ENCODE measurements at regions not wholly inside any gene's neighbourhood (a gene's known extent, or its start where the extent isn't known, plus 50 kb on each side); places are given as distances from the start of the nearest gene placed in this dataset.
"Not testable (repeated sequence)": the region's sequence is repeated elsewhere in the genome, so short reads cannot be mapped to it uniquely, and the experiment has no call there.

DNA sequence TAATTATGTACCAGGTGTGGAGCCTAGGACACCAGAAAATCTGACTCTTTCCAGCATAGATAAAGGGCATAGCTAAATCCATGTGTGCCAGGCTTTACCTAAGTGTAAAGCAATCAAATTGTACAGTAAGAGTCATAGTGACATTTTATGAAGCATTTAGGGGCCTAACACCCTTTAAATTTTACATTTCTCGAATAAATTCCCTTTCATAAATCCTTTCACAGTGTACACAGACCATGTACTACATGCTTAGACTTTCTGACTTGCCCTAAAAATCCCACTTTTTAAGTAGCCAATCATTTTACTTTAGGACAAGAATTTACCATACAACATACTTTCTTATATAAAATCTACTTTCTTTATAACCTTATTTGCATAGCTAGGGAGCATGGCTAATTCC, 727.6 kb upstream of the LUZP2 start:
- in situ Hi-C loops (cut with HindIII; ENCODE audit: low pct_unique_long_range_greater_than_20kb, low sequenced_read_pairs): no loop called here
- no peak for TF ChIP-seq JUND (IDR thresholded peaks at IDR 0.05; ENCODE audit: low read depth)
- no peak for DNase-seq (ENCODE audit: low read depth in 1 of 2, low spot score in 1 of 2)

DNA sequence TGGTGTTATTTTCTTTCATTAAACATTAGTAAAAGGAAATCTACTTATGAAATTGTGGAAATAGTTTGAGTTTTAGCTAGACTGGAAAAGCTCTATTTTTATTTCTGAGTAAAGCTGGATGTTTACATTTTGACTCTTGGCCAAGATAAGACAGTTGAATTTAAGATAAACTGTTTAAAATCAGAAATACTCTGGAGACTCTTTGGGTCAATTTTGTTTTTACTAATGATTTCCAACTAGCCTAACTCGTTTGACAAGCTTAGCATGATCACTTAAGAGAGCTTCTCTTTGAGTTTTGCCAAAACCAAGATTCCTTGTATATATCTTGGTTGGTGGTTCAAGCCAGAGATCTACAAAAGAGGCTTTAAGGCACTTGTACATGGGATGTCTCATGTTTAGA, 724.8 kb upstream of the LUZP2 start:
- in situ Hi-C loops (cut with HindIII; ENCODE audit: low pct_unique_long_range_greater_than_20kb, low sequenced_read_pairs): no loop called here
- DNase-seq (ENCODE audit: low read depth in 1 of 2, low spot score in 1 of 2): no peak
- no peak for TF ChIP-seq JUND (IDR thresholded peaks at IDR 0.05; ENCODE audit: low read depth)

DNA sequence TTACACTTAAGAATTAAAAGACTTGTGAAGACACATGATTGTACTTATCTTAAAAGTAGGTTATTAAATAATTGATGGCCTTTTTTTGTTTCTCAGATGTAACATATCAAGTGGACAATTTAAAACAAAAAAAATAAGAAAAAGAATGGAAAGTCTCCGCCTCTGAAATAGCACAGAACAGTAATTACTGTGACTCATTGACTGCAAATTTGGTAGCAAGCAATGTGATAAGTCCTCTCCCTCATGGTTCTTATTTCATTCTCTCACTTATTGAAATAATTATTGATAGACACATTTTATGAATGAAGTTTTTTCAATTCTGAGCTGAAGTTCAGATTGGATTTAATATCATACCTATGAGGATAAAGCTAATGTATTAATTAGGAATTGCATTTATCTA, 717.9 kb upstream of the LUZP2 start:
- DNase-seq (ENCODE audit: low read depth in 1 of 2, low spot score in 1 of 2): no peak
- in situ Hi-C loops (cut with HindIII; ENCODE audit: low pct_unique_long_range_greater_than_20kb, low sequenced_read_pairs): no loop called here
- no peak for TF ChIP-seq JUND (IDR thresholded peaks at IDR 0.05; ENCODE audit: low read depth)

- DNase-seq (ENCODE audit: low read depth in 1 of 2, low spot score in 1 of 2): no peak
- TF ChIP-seq JUND (IDR thresholded peaks at IDR 0.05; ENCODE audit: low read depth): no peak
- in situ Hi-C loops (cut with HindIII; ENCODE audit: low pct_unique_long_range_greater_than_20kb, low sequenced_read_pairs): no loop called here
Observed at GRCh38 chr11:23780231-23780630, 716.6 kb upstream of the LUZP2 start.

GRCh38 chr11:23781803-23782560, 714.9 kb upstream of the LUZP2 start:
- no peak for TF ChIP-seq JUND (IDR thresholded peaks at IDR 0.05; ENCODE audit: low read depth)
- in situ Hi-C loops (cut with HindIII; ENCODE audit: low pct_unique_long_range_greater_than_20kb, low sequenced_read_pairs): no loop called here
- DNase-seq (ENCODE audit: low read depth in 1 of 2, low spot score in 1 of 2): no peak

DNA sequence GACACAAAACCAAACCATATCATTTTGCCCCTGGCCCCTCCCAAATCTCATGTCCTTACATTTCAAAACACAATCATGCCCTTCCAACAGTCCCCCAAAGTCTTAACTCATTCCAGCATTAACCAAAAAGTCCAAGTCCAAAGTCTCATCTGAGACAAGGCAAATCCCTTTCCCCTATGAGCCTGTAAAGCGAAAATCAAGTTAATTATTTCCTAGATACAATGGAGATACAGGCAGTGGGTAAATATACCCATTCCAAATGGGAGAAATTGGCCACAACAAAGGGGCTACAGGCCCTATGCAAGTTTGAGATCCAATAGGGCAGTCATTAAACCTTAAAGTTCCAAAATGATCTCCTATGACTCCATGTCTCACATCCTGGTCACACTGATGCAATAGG, 709.9 kb upstream of the LUZP2 start:
- in situ Hi-C loops (cut with HindIII; ENCODE audit: low pct_unique_long_range_greater_than_20kb, low sequenced_read_pairs): not testable (repeated sequence)

DNA sequence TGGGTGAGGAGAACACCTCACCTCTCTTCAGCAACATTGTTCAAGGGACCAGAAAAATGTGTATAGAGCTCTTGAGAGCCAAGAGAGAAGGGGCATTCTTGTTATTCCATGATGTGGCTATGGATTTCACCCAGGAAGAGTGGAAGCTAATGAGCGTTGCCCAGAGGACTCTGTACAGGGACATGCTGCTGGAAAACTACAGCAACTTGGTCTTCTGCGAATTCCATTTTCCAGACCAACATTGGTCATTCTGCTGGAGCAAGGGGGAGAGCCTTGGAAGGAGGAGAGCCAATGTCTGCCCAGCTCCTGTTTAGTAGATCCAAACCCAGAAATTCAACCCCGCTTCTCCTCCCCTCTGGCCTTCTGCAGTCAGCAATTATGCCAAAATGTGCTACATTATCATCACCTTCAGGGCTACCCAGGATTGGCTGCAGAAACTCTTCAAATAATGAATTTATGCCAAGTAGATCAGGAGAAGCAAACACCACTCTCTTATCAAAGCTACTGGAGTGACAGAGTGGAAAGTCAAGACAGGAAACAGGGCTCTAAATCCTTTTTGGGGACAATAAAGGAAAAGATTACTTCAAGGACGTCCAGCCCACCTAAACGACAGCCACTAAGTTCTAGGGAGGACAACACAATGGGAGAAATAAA, 707.5 kb upstream of the LUZP2 start:
- DNase-seq (ENCODE audit: low read depth in 1 of 2, low spot score in 1 of 2): no peak
- TF ChIP-seq JUND (IDR thresholded peaks at IDR 0.05; ENCODE audit: low read depth): no peak
- in situ Hi-C loops (cut with HindIII; ENCODE audit: low pct_unique_long_range_greater_than_20kb, low sequenced_read_pairs): no loop called here

More for the DNA sequence above, 709.9 kb upstream of the LUZP2 start:
- not testable (repeated sequence) for DNase-seq (ENCODE audit: low read depth in 1 of 2, low spot score in 1 of 2)

DNA sequence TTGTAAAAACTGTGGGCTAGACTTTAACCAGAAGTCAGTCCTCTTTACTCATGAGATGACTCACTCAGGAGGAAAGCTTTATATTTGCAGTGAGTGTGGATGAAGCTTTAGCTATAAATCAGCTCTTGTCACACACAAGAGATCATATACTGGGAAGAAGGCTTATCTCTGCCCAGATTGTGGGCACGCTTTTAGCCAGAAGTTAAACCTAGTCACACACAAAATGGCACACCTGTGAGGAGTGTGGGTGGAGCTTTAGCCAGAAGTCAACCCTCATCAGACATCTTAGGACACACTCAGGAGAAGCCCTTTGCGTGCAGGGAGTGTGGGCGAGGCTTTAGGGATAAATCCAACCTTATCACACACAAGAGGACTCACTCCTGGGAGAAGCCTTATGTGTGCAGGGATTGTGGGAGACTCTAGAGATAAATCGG, 706.9 kb upstream of the LUZP2 start:
- in situ Hi-C loops (cut with HindIII; ENCODE audit: low pct_unique_long_range_greater_than_20kb, low sequenced_read_pairs): no loop called here
- DNase-seq (ENCODE audit: low read depth in 1 of 2, low spot score in 1 of 2): no peak
- no peak for TF ChIP-seq JUND (IDR thresholded peaks at IDR 0.05; ENCODE audit: low read depth)

DNA sequence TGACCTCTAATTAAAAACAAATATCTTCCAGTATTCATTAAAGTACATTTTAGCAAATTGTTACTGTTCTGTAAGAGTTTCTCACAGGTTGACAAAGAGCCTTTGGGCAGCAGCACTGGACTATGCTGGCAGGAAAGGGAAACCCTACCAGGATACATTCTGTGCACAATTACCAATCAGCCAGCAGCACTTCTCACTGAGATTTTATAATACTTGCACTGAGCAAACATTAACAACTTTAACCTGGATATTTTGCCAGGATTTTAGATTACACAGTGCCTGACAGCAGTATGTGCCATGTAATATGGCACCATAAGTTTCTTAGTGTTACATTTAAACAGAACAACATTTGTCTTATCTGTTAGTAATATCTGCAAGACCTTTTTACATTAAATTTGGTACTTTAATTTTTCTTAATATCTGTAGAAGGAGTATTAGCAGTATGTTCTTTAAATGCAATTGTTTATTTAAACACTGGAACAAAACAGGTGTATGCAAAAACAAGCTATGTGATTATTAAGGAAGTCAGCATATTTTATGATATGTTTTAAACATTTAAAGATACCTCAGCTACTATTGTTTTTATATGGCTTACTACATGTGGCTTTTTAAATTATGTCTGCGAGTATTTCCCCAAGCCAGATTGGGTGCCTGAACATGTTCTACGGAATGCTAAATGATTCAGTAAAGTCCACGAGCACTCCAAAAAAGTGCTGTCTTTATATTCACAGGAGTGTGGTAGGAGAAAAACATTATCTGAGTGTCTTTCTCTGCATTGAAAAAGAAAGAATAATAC, 699.0 kb upstream of the LUZP2 start:
- in situ Hi-C loops (cut with HindIII; ENCODE audit: low pct_unique_long_range_greater_than_20kb, low sequenced_read_pairs): no loop called here
- TF ChIP-seq JUND (IDR thresholded peaks at IDR 0.05; ENCODE audit: low read depth): no peak
- no peak for DNase-seq (ENCODE audit: low read depth in 1 of 2, low spot score in 1 of 2)

- DNase-seq (ENCODE audit: low read depth in 1 of 2, low spot score in 1 of 2): peak in 1 of 2 experiments; percentile 29
- in situ Hi-C loops (cut with HindIII; ENCODE audit: low pct_unique_long_range_greater_than_20kb, low sequenced_read_pairs): not testable (repeated sequence)
Observed at GRCh38 chr11:23834306-23834705, 662.5 kb upstream of the LUZP2 start.

DNA sequence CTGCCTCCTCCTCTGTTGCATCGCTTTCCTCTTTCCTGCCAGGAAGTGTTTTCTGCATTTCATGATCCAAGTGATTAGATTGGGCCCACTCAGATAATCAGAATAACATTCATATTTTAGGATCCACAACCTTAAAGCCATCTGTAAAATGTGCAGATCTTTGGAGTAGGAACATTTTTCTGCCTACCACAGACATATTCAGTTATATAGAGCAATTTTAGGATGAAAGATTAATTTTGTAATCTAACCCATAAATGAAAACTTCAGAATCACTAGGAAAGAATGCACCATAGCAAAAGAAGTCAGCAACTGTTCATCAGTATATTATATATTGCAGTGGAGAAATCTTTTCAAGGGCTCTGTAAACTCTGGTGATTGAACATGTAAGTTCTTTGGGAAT, 659.9 kb upstream of the LUZP2 start:
- DNase-seq (ENCODE audit: low read depth in 1 of 2, low spot score in 1 of 2): no peak
- in situ Hi-C loops (cut with HindIII; ENCODE audit: low pct_unique_long_range_greater_than_20kb, low sequenced_read_pairs): no loop called here
- no peak for TF ChIP-seq JUND (IDR thresholded peaks at IDR 0.05; ENCODE audit: low read depth)

- no peak for TF ChIP-seq JUND (IDR thresholded peaks at IDR 0.05; ENCODE audit: low read depth)
- DNase-seq (ENCODE audit: low read depth in 1 of 2, low spot score in 1 of 2): no peak
- in situ Hi-C loops (cut with HindIII; ENCODE audit: low pct_unique_long_range_greater_than_20kb, low sequenced_read_pairs): no loop called here
Observed at GRCh38 chr11:23840872-23841271, 656.0 kb upstream of the LUZP2 start.

DNA sequence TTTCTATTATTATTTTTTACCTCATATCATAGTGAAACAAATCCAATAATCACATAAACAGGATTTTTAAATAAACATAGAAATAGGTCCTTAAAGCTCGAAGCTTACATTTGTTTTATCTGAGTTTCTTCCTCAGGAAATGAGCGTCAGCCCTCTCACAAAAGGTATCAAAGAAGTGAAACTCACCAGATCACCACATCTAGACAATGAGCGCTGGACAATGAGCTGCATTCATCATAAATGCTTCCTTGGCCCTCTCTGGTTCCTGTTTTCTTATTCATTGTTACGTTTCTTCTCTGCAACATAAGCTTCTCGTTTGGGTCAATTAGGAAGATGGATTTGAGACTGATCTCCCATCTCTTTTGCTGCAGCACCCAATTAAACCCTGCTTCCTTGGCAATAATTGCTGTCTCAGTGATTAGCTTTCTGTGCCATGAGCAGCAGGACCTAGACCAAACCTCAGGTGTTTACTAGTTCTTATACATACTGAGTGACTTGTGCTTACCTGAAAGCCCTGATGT, 649.9 kb upstream of the LUZP2 start:
- no peak for TF ChIP-seq JUND (IDR thresholded peaks at IDR 0.05; ENCODE audit: low read depth)
- in situ Hi-C loops (cut with HindIII; ENCODE audit: low pct_unique_long_range_greater_than_20kb, low sequenced_read_pairs): no loop called here

More for the DNA sequence above, 649.9 kb upstream of the LUZP2 start:
- DNase-seq (ENCODE audit: low read depth in 1 of 2, low spot score in 1 of 2): no peak
